ENCODE measurements at regions not wholly inside any gene's neighbourhood (a gene's known extent, or its start where the extent isn't known, plus 50 kb on each side); places are given as distances from the start of the nearest gene placed in this dataset.

- TF ChIP-seq CTCF (IDR thresholded peaks at IDR 0.05; ENCODE audit: low read depth, low read length) (no peak), POLR2A (IDR thresholded peaks at IDR 0.05; ENCODE audit: extremely low read depth, insufficient read length) (no peak), MYC (IDR thresholded peaks at IDR 0.05; ENCODE audit: low read depth, low read length) (no peak)
Observed at GRCh38 chr15:70580286-70580685, 183.1 kb downstream of the UACA start.
